HG02642 (cell line): ENCODE measurements at regions not wholly inside any gene's neighbourhood (a gene's known extent, or its start where the extent isn't known, plus 50 kb on each side); places are given as distances from the start of the nearest gene placed in this dataset.
"Not testable (repeated sequence)": the region's sequence is repeated elsewhere in the genome, so short reads cannot be mapped to it uniquely, and the experiment has no call there.

Source experiments
- ATAC-seq: cut with Tn5 transposase; IDR thresholded peaks from one replicate; pipeline ENCODE4 v1.9.1; 2021; ENCODE audit warnings: mild to moderate bottlenecking; ENCODE audit not compliant: unreplicated experiment, poor library complexity

DNA sequence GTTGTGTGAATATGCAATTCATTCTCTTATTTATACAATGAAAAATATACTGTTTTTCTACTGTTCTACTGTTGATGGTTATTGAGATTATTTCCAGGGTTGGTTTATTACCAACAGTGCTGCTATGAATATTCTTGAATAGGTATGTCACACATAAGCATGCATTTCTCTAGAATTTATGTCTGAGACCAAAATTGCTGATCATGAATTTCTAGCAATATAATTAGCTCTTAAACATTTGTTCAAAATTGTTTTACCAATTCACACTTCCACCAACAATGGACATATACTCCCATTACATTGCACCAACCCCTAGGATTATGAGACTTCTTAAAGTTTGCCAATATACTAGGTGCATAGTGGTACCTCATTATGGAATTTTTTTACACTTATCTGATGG lies 164.1 kb upstream of the KCNQ5 start:
- no peak for ATAC-seq

DNA sequence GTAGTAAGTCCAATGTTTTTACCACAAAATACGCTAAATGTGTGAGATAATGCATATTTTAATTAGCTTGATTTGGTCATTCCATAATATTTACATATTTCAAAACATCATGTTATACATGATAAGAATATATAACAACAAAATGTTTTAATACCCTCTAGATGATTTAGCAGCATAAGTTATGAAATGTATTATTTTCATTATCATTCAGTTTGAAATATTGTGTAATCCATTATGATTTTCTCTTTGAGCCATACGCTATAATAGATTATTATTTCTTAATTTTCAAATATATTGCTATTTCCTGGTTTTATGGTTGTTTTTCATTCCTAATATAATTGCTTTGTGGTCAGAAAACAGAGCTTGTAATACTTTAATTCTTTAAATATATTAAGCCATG lies 163.3 kb upstream of the KCNQ5 start:
- ATAC-seq: no peak

GRCh38 chr6:72461144-72461543 lies 160.7 kb upstream of the KCNQ5 start:
- ATAC-seq: no peak

DNA sequence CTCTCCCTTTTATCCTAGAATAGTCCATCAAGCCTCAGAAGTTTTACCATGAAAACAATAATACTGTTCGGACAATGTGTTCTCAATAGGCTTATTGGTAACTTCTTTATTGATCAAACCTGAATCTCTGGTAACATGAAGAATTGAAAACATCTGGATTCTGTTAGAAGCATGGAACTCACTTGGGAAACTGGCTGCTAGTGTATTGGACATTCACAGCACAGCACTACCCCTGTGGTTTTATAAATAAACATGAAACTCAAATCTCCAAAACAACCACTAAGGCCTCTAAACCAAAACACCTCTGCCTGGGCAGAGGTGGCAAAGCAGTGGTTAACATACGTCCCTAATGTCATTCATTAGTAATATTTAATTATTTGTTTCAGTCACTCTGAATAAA lies 157.6 kb upstream of the KCNQ5 start:
- ATAC-seq: no peak

GRCh38 chr6:72464791-72465691 lies 156.8 kb upstream of the KCNQ5 start:
- no peak for ATAC-seq

DNA sequence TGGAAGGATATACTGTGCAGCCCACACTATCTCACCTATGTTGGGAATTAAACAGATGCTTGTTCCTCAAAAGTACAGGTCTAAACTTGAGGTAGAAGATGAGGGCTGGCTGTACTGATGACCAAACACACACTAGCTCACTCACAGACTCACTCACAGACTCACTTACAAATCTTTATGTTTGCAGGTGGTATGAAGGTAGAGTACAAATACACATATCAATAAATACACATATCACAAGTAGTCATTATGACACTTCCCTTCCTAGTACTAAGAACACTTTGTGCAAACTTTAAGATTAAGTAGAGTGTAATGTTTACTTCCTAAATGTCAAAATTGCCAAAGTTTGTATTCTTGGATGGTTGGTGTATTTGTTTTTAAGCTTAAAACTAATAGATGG lies 155.4 kb upstream of the KCNQ5 start:
- ATAC-seq: no peak

- ATAC-seq: no peak
These were observed 154.8 kb upstream of the KCNQ5 start for GRCh38 chr6:72466971-72467566.

DNA sequence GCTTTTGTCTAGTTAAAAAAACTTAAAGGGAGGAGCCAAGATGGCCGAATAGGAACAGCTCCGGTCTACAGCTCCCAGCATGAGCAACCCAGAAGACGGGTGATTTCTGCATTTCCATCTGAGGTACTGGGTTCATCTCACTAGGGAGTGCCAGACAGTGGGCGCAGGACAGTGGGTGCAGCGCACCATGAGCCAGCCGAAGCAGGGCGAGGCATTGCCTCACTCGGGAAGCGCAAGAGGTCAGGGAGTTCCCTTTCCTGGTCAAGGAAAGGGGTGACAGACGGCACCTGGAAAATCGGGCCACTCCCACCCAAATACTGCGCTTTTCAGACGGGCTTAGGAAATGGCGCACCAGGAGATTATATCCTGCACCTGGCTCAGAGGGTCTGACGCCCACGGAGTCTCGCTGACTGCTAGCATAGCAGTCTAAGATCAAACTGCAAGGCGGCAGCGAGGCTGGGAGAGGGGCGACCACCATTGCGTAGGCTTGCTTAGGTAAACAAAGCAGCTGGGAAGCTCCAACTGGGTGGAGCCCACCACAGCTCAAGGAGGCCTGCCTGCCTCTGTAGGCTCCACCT lies 152.4 kb upstream of the KCNQ5 start:
- not testable (repeated sequence) for ATAC-seq

GRCh38 chr6:72476051-72476450 lies 145.8 kb upstream of the KCNQ5 start:
- no peak for ATAC-seq

DNA sequence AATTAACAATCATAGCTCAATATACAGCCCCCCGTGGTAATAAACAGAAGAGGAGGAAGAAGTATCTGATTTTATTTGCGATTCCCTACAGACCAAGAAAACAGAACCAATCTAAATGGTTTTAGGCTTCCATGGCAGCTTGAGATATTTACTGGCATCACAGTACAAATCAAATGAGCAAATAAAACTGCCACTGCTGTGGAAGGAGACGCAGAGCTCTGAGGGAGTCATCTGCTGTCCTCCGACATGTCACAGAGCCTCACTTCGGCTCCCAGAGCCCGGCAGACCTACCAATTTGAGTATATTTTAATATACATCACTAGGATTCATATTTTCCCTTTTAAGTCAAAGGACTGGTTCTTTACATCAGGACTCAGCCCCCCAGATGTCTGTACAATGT lies 145.2 kb upstream of the KCNQ5 start:
- ATAC-seq: no peak

- no peak for ATAC-seq
These were observed 126.4 kb upstream of the KCNQ5 start for GRCh38 chr6:72495441-72495840.

DNA sequence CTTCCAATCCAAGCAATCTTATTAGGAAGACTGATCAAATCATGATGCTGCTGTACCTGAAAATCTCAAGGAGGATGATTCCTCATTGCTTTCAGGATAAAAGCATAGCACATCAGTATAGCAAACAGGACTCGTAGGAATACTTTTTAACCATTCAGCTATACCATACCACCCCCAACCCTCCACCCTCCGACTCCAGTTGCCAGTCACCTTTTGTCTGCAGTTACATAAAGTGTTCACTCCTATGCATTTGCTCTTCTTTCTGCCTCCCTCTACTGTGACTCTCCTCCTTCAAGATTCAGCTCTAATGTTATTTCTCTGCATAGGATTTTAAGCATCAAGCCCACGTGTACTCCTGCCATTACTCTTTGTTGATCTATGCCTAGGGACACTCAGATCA lies 124.7 kb upstream of the KCNQ5 start:
- no peak for ATAC-seq

GRCh38 chr6:72500669-72501068 lies 121.2 kb upstream of the KCNQ5 start:
- ATAC-seq: no peak

GRCh38 chr6:72504406-72504805 lies 117.5 kb upstream of the KCNQ5 start:
- ATAC-seq: no peak

GRCh38 chr6:72505446-72505845 lies 116.4 kb upstream of the KCNQ5 start:
- ATAC-seq: no peak

- ATAC-seq: no peak
These were observed 102.0 kb upstream of the KCNQ5 start for GRCh38 chr6:72519871-72520270.

GRCh38 chr6:72521684-72522083 lies 100.2 kb upstream of the KCNQ5 start:
- no peak for ATAC-seq

GRCh38 chr6:72522735-72523141 lies 99.1 kb upstream of the KCNQ5 start:
- ATAC-seq: peak; percentile 64

GRCh38 chr6:72524011-72524645 lies 97.7 kb upstream of the KCNQ5 start:
- ATAC-seq: no peak

- ATAC-seq: no peak
These were observed 95.9 kb upstream of the KCNQ5 start for GRCh38 chr6:72525821-72526510.

DNA sequence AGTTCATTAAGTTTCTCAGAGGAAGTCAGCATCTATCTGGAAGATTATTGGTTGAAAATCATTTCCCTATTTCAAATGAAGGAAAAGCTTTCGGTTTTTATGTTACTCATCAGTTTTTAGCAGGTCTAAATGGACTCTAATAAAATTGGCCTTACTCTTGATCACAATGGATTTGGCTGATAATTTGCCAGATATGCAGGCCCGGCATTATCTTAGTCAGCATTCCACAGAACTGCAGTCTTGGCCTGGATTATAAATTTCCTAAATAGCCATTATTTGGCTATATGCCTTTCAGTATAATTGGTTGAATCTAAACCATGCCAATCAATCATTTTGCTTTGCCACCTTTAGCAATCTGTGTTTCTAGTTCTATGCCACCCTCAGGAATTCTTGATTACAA lies 91.7 kb upstream of the KCNQ5 start:
- ATAC-seq: no peak
